ENCODE measurements at regions not wholly inside any gene's neighbourhood (a gene's known extent, or its start where the extent isn't known, plus 50 kb on each side); places are given as distances from the start of the nearest gene placed in this dataset.

DNA sequence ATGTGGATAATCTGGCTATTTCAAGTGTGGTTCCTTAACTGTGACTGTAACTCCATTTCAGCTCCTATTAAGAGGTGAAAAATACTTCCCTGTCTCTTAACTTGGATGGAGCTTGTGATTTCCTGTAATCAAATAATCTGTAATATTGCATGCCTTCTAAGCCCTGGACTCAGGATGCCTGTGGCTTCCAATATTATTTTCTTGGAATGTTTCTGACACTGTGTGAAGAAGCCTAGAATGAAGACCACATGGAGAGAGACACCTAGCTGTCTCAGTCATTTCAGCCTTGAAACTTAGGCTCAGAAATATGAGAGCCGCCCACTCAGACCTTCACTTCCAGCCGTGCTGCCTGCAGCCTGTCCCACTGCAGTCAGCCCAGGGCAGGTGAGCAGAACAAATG is 544.3 kb downstream of the TRIML1 start:
- ChIA-PET CTCF (no interaction called here), POLR2A (no interaction called here), RAD21 (ENCODE audit: low non-redundant PET in 1 of 2, low total read pairs in 2 of 2, uncharacterized antibody in 2 of 2, unreplicated experiment in 2 of 2) (no interaction called here)
- H3K4me1 ChIP-seq (ENCODE audit: control insufficient read depth in 1 of 2, insufficient read depth in 2 of 2, low read length in 2 of 2), result no peaks in the 10 kb centered on the region
- H2AFZ ChIP-seq (ENCODE audit: low read depth, low read length, poor library complexity, severe bottlenecking), result no peak overlapping the region
- BruUV-seq (replicated peaks), result no TSS peak
- H3K9me2 ChIP-seq (ENCODE audit: insufficient read depth), result no peaks in the 10 kb centered on the region
- no peak overlapping the region for H3K4me3 ChIP-seq (replicated peaks in 1 of 2; ENCODE audit: low read depth in 1 of 2, low read length in 2 of 2)
- H3K4me2 ChIP-seq (ENCODE audit: low read length), result no peak overlapping the region
- ATAC-seq, result no peak
- H3K27me3 ChIP-seq (ENCODE audit: insufficient read depth, low read length), result no peaks in the 10 kb centered on the region
- no peak overlapping the region for H3K9ac ChIP-seq (ENCODE audit: low read length)
- H3K9me3 ChIP-seq (ENCODE audit: control insufficient read depth in 1 of 2, insufficient read depth in 1 of 2, low read depth in 1 of 2, low read length in 2 of 2), result no peaks in the 10 kb centered on the region
- intact Hi-C loops (cut with micrococcal nuclease), result no loop called here
- H3K79me2 ChIP-seq (ENCODE audit: insufficient read depth, low read length), result no peaks in the 10 kb centered on the region
- no peaks in the 10 kb centered on the region for H3K36me3 ChIP-seq (ENCODE audit: control insufficient read depth in 1 of 2, insufficient read depth in 2 of 2, low read length in 2 of 2)
- no peak overlapping the region for H3K27ac ChIP-seq (ENCODE audit: low read depth, low read length)
- no peaks in the 10 kb centered on the region for H4K20me1 ChIP-seq (ENCODE audit: insufficient read depth)
- DNase-seq (ENCODE audit: low read depth, low spot score), result no peak
- TF ChIP-seq EZH2 (IDR thresholded peaks at IDR 0.05) (no peak), POLR2A (IDR thresholded peaks at IDR 0.05; ENCODE audit: borderline replicate concordance, extremely low read depth, insufficient read depth, insufficient read length) (no peak), EZH2phosphoT487 (IDR thresholded peaks at IDR 0.05; ENCODE audit: borderline replicate concordance) (no peak), POLR2AphosphoS5 (IDR thresholded peaks at IDR 0.05; ENCODE audit: low read depth, low read length) (no peak), TCF7L2 (IDR thresholded peaks at IDR 0.05; ENCODE audit: borderline replicate concordance, extremely low read depth, insufficient read depth, insufficient read length) (no peak), ZNF274 (IDR thresholded peaks at IDR 0.05; ENCODE audit: low read depth, low read length) (no peak), SRF (IDR thresholded peaks at IDR 0.05; ENCODE audit: low read depth) (no peak), CBX3 (IDR thresholded peaks at IDR 0.05; ENCODE audit: low read depth) (no peak), RAD21 (IDR thresholded peaks at IDR 0.05; ENCODE audit: low read depth) (no peak), CEBPB (IDR thresholded peaks at IDR 0.05; ENCODE audit: low read depth) (no peak), ZFX (IDR thresholded peaks at IDR 0.05) (no peak), FOSL1 (IDR thresholded peaks at IDR 0.05; ENCODE audit: low read depth) (no peak), SP1 (IDR thresholded peaks at IDR 0.05; ENCODE audit: low read depth) (no peak), EGR1 (IDR thresholded peaks at IDR 0.05; ENCODE audit: low read depth) (no peak)
- TF ChIP-seq, protein P1, sequence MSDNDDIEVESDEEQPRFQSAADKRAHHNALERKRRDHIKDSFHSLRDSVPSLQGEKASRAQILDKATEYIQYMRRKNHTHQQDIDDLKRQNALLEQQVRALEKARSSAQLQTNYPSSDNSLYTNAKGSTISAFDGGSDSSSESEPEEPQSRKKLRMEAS (IDR thresholded peaks at IDR 0.05), result no peak
- TF ChIP-seq, protein P2, sequence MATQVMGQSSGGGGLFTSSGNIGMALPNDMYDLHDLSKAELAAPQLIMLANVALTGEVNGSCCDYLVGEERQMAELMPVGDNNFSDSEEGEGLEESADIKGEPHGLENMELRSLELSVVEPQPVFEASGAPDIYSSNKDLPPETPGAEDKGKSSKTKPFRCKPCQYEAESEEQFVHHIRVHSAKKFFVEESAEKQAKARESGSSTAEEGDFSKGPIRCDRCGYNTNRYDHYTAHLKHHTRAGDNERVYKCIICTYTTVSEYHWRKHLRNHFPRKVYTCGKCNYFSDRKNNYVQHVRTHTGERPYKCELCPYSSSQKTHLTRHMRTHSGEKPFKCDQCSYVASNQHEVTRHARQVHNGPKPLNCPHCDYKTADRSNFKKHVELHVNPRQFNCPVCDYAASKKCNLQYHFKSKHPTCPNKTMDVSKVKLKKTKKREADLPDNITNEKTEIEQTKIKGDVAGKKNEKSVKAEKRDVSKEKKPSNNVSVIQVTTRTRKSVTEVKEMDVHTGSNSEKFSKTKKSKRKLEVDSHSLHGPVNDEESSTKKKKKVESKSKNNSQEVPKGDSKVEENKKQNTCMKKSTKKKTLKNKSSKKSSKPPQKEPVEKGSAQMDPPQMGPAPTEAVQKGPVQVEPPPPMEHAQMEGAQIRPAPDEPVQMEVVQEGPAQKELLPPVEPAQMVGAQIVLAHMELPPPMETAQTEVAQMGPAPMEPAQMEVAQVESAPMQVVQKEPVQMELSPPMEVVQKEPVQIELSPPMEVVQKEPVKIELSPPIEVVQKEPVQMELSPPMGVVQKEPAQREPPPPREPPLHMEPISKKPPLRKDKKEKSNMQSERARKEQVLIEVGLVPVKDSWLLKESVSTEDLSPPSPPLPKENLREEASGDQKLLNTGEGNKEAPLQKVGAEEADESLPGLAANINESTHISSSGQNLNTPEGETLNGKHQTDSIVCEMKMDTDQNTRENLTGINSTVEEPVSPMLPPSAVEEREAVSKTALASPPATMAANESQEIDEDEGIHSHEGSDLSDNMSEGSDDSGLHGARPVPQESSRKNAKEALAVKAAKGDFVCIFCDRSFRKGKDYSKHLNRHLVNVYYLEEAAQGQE (IDR thresholded peaks at IDR 0.05; ENCODE audit: low read depth), result no peak
- TF ChIP-seq, protein P3, sequence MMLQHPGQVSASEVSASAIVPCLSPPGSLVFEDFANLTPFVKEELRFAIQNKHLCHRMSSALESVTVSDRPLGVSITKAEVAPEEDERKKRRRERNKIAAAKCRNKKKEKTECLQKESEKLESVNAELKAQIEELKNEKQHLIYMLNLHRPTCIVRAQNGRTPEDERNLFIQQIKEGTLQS (IDR thresholded peaks at IDR 0.05), result no peak
